ENCODE measurements at regions not wholly inside any gene's neighbourhood (a gene's known extent, or its start where the extent isn't known, plus 50 kb on each side); places are given as distances from the start of the nearest gene placed in this dataset.

DNA sequence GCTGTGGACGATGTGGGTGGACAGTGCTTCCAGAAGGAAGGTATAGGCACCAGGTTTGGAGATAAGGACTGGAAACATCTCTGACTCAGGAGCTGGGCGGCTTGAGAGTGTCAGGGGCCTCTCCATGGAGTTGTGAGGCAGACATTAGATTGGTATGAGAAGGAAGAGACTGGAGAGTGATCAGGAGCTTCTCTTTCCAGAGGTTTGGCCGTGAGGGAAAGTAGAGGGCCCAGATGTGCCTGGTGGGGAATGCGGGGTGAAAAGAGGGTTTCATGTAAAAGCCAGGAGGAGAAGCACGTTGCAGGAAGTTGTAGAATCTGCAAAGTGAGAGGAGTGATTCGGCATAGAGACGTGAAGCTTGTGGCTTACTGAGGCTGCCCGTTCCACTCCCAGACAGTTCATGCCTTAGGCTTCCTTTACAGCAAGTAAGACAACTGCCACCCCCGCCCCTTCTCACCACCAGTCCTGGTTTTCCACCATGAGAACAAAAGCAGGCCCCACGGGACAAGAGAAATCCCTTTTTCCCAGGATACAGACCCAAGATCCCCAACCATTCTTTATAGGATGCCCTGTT lies 166.3 kb upstream of the HDAC4 start (continued):
- TF ChIP-seq HDAC2 (IDR thresholded peaks at IDR 0.05), result no peak
- TF ChIP-seq NR1H2 (CRISPR knock-in tag; IDR thresholded peaks at IDR 0.05), result no peak

DNA sequence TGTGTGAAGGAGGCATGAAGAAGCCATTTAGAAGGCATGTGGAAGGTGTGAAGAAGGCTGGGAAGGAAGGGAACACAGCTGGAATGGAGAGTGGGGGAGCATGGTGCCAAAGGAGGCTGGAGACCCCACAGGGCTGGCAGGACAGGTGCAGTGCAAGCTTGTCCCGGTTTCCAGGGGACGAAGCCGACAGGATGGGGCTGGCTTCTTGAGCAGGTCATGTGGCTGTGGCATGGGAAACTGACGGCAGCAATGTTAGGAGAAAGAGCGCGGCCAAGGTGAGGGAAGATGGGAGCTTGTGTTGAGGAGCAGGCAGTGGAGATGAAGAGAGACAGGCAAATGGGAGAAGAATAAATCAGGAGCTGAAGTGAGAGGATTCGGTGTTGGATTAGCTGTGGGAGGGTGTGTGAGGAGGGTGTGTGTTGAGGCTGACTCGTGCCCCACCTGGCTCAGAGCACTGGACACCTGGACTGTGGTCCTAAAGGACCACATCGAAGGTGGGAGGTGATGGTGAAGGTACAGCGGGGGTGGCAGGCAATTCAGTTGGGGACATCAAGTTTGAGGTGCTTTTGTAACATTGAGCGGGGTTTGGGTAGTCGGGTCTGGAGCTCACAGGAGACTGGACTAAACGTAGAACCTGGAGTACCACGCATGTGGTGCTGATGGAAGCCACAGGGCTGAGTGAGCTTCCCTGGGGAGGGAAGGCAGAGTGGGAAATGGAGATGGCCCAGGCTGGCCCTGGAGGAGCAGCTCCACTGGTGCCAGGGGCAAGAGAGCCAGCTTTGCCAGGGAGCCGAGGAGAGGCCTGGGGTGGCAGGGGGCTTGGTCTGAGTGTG lies 165.6 kb upstream of the HDAC4 start:
- no peaks in the 10 kb centered on the region for H3K79me2 ChIP-seq (ENCODE audit: control insufficient read depth, insufficient read depth, low read length)
- FAIRE-seq (no peak), ATAC-seq (no peak), DNase-seq (ENCODE audit: extremely low read depth in 1 of 4, low spot score in 3 of 4) (no peak)
- no TSS peak for BruUV-seq (replicated peaks)
- H3K27ac ChIP-seq (ENCODE audit: extremely low read depth, low read depth, low read length), result no peak overlapping the region
- no peaks in the 10 kb centered on the region for H3K36me3 ChIP-seq (ENCODE audit: control insufficient read depth, insufficient read depth, low read length)
- no peak overlapping the region for H3K4me2 ChIP-seq (ENCODE audit: insufficient read depth, low read length)
- no peak overlapping the region for H3K9ac ChIP-seq (ENCODE audit: insufficient read depth in 1 of 2, low read depth in 2 of 2, low read length in 2 of 2)
- CTCF ChIA-PET (ENCODE audit: low intra/inter-chr PET ratio), result no interaction called here
- H2AFZ ChIP-seq (ENCODE audit: low read depth, low read length), result no peak overlapping the region
- no peaks in the 10 kb centered on the region for H3K9me3 ChIP-seq (replicated peaks; ENCODE audit: control insufficient read depth, insufficient read depth, low read depth, low read length)
- no peaks in the 10 kb centered on the region for H3K9me1 ChIP-seq (ENCODE audit: control insufficient read depth, insufficient read depth, low read length)
- POLR2A ChIA-PET, result interaction anchor here (0.6 kb wide), 1 partner anchor 524 kb away, joined by 3 read pairs; no protein-coding TSS in a partner anchor
- H4K20me1 ChIP-seq (replicated peaks; ENCODE audit: control insufficient read depth, insufficient read depth, low read length), result no peaks in the 10 kb centered on the region
- no peak overlapping the region for H3K4me3 ChIP-seq
- intact Hi-C loops (cut with micrococcal nuclease), result no loop called here
- in situ Hi-C loops (cut with MboI), result no loop called here
- no peaks in the 10 kb centered on the region for H3K4me1 ChIP-seq (replicated peaks in 1 of 2; ENCODE audit: control insufficient read depth in 2 of 2, insufficient read depth in 2 of 2, low read length in 2 of 2)
- WGBS (ENCODE audit: insufficient coverage, low coverage, missing lambda C conversion rate), result 4% methylated on average over 12 of the region's 15 CpGs
- H3K27me3 ChIP-seq (ENCODE audit: control insufficient read depth in 2 of 2, insufficient read depth in 2 of 2, low read length in 2 of 2), result peaks cover 2 to 46% of the 10 kb centered on the region in 2 experiments; a peak in 3 of 5 replicates
- TF ChIP-seq, protein P1, sequence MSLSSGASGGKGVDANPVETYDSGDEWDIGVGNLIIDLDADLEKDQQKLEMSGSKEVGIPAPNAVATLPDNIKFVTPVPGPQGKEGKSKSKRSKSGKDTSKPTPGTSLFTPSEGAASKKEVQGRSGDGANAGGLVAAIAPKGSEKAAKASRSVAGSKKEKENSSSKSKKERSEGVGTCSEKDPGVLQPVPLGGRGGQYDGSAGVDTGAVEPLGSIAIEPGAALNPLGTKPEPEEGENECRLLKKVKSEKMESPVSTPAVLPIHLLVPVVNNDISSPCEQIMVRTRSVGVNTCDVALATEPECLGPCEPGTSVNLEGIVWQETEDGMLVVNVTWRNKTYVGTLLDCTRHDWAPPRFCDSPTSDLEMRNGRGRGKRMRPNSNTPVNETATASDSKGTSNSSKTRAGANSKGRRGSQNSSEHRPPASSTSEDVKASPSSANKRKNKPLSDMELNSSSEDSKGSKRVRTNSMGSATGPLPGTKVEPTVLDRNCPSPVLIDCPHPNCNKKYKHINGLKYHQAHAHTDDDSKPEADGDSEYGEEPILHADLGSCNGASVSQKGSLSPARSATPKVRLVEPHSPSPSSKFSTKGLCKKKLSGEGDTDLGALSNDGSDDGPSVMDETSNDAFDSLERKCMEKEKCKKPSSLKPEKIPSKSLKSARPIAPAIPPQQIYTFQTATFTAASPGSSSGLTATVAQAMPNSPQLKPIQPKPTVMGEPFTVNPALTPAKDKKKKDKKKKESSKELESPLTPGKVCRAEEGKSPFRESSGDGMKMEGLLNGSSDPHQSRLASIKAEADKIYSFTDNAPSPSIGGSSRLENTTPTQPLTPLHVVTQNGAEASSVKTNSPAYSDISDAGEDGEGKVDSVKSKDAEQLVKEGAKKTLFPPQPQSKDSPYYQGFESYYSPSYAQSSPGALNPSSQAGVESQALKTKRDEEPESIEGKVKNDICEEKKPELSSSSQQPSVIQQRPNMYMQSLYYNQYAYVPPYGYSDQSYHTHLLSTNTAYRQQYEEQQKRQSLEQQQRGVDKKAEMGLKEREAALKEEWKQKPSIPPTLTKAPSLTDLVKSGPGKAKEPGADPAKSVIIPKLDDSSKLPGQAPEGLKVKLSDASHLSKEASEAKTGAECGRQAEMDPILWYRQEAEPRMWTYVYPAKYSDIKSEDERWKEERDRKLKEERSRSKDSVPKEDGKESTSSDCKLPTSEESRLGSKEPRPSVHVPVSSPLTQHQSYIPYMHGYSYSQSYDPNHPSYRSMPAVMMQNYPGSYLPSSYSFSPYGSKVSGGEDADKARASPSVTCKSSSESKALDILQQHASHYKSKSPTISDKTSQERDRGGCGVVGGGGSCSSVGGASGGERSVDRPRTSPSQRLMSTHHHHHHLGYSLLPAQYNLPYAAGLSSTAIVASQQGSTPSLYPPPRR (CRISPR knock-in tag; IDR thresholded peaks at IDR 0.05; ENCODE audit: borderline replicate concordance), result no peak
- TF ChIP-seq ERF (CRISPR knock-in tag; IDR thresholded peaks at IDR 0.05) (no peak), SNIP1 (IDR thresholded peaks at IDR 0.05; ENCODE audit: low read depth) (no peak), RAD51 (IDR thresholded peaks at IDR 0.05; ENCODE audit: borderline replicate concordance, low read depth) (no peak), NCOA1 (IDR thresholded peaks at IDR 0.05; ENCODE audit: low read depth) (no peak), YBX1 (IDR thresholded peaks at IDR 0.05) (no peak), HCFC1 (IDR thresholded peaks at IDR 0.05; ENCODE audit: low read depth, low read length) (no peak)
- TF ChIP-seq, protein P2, sequence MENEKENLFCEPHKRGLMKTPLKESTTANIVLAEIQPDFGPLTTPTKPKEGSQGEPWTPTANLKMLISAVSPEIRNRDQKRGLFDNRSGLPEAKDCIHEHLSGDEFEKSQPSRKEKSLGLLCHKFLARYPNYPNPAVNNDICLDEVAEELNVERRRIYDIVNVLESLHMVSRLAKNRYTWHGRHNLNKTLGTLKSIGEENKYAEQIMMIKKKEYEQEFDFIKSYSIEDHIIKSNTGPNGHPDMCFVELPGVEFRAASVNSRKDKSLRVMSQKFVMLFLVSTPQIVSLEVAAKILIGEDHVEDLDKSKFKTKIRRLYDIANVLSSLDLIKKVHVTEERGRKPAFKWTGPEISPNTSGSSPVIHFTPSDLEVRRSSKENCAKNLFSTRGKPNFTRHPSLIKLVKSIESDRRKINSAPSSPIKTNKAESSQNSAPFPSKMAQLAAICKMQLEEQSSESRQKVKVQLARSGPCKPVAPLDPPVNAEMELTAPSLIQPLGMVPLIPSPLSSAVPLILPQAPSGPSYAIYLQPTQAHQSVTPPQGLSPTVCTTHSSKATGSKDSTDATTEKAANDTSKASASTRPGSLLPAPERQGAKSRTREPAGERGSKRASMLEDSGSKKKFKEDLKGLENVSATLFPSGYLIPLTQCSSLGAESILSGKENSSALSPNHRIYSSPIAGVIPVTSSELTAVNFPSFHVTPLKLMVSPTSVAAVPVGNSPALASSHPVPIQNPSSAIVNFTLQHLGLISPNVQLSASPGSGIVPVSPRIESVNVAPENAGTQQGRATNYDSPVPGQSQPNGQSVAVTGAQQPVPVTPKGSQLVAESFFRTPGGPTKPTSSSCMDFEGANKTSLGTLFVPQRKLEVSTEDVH (IDR thresholded peaks at IDR 0.05; ENCODE audit: low read depth, partially characterized antibody), result no peak
- TF ChIP-seq, protein P3, sequence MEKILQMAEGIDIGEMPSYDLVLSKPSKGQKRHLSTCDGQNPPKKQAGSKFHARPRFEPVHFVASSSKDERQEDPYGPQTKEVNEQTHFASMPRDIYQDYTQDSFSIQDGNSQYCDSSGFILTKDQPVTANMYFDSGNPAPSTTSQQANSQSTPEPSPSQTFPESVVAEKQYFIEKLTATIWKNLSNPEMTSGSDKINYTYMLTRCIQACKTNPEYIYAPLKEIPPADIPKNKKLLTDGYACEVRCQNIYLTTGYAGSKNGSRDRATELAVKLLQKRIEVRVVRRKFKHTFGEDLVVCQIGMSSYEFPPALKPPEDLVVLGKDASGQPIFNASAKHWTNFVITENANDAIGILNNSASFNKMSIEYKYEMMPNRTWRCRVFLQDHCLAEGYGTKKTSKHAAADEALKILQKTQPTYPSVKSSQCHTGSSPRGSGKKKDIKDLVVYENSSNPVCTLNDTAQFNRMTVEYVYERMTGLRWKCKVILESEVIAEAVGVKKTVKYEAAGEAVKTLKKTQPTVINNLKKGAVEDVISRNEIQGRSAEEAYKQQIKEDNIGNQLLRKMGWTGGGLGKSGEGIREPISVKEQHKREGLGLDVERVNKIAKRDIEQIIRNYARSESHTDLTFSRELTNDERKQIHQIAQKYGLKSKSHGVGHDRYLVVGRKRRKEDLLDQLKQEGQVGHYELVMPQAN (IDR thresholded peaks at IDR 0.05; ENCODE audit: borderline replicate concordance), result no peak
